GM19240 (cell line): ENCODE measurements at regions not wholly inside any gene's neighbourhood (a gene's known extent, or its start where the extent isn't known, plus 50 kb on each side); places are given as distances from the start of the nearest gene placed in this dataset.

ENCODE experiments used
- DNase-seq: peaks from one replicate; pipeline ENCODE4 v3.0.0; 2011; ENCODE audit warnings: low spot score; ENCODE audit not compliant: insufficient read length

DNA sequence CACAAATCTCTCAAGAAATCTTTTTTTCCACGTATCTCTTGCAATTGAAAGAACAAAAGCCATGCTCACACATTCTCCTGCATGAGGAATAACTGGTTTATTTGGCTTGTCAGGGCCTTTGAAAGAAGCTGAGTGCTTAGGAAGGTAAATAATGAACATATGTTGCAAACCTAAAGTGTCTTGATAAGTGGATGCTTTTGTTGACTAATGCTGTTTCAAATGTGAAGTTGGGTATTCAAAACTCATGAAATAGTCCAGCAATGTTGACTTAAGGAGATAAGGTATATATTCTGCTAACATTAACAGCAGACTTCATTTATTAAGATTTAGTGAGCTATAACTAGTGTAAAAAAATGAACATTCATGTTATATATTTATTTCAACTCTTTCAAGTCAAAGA is 1792.7 kb upstream of the MIR17HG start:
- DNase-seq, result no peak

DNA sequence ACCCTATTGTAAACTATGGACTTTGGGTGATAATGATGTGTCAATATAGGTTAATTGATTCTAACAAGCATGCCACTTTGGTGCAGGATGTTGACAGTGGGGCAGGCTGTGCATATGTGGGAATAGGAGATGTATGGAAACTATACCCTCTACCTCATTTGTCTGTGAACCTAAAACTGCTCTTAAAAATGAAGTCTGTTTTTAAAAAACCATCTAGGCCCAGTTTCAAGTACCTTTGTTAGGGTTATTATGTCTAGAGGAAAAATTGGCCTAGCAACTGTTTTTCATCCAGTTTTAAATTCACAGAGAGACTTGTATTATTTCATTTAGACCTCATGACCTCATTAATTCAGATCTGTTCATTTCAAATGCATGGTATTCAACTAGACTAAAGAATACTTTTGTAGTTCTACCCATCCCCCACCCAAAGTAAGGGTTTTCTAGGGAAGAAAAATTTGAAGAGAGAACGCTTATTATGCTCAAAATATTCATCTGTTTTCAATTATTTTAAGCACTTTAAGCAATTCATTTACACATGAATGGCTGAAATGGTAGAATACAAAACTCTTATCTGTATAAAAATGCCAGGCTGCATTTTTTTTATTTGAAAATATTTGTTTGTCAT is 1781.9 kb upstream of the MIR17HG start:
- DNase-seq, result no peak

DNA sequence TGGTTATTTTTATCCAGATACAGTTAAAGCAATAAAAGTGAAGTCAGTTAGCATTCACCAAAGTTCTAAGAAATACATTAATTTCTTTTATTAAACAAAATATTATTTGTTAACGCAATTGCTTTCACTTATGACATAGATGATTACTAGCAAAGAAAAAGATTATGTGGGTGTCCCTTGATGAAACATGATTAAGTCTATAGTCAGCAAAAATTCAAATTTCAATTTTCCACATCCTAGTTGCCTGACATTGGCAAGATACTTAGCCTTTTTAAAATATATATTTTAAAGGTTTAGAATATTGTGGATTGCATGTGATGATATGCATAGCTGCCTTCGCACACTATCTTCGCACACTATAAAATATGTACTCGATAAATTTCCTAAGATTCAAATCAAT is 1780.5 kb upstream of the MIR17HG start:
- DNase-seq, result no peak

DNA sequence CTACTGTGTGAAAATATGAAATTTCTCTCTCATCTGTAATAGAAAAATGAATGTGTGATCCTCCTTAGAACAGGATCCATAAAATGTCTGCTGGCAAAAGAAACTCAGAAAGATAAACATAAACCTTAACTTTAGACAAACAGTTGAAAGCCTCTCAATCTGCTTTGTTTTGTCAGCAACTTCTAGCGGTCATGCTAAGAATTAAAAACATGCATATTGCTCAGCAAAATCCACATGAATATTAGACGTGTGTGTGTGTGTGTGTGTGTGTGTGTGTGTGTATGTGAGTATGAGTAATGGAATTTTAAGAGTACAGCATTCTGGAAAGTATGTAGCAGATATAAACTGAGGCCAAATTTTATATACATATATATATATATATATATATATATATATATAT is 1779.2 kb upstream of the MIR17HG start:
- no peak for DNase-seq

DNA sequence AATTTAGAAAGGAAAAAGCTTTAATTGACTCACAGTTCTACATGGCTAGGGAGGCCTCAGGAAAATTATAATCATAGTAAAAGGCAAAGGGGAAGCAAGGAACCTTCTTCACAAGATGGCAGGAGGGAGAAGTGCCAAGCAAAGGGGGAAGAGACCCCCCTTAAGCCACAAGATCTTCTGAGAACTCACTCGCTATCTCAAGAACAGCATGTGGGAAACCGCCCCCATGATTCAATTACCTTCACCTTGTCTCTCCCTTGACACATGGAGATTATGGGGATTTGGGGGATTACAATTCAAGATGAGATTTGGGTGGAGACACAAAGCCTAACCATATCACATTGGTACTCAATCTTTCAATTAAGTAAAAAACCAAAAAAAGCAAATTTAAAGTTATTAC is 1778.7 kb upstream of the MIR17HG start:
- no peak for DNase-seq

DNA sequence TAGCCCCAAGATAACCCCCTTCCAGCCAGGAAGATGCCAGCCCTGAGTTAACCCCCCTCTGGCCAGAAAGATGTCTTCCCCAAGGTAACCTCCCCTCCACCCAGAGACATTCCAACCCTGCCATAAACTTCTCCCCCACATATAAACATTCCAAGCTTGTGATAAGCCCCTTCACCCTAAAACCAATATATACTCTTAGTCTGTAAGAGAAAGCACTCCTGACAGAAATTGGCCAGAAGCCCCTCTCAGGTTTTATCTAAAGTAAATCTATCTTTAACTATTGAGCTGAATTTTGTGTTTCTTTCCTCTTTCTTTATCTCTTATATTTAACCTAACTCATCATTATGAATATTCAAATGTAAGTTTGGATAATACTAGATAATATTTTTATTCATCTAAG is 1775.8 kb upstream of the MIR17HG start:
- no peak for DNase-seq

DNA sequence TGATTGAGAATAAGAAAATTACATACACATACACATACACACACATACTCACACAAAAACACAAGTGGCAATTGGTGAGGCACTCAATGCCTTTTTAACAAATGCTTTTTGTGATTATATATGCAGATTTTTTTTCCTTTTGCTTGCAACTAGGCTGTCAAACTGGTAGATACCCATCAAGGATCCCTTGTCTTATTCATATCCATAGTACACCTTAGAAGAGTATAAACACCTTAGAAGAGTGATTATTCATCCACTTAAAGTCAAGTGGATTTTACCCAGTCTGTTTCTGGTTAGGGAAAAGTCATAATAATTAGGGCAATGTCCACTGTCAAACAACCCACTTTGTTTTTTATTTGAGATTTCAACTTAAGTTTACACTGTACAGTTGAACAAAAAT is 1773.4 kb upstream of the MIR17HG start:
- DNase-seq, result no peak

DNA sequence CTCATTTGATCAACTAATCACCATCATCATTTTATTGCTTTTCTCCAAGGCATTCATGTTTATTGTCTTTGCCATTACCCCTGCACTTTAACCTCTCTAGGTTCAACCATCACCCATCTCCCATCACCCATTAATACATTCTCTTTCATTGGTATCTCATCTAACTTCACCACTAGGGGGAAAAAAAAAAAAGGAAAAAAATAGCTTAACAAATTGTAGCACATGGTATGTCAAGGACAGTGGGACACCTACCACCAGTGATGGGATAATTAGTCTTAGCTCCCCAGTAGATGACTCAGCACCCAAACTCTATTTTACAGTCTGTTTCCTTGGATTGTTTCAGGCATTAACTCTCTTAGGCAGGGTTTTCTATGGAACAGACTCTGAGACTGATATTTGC is 1770.2 kb upstream of the MIR17HG start:
- DNase-seq, result no peak

DNA sequence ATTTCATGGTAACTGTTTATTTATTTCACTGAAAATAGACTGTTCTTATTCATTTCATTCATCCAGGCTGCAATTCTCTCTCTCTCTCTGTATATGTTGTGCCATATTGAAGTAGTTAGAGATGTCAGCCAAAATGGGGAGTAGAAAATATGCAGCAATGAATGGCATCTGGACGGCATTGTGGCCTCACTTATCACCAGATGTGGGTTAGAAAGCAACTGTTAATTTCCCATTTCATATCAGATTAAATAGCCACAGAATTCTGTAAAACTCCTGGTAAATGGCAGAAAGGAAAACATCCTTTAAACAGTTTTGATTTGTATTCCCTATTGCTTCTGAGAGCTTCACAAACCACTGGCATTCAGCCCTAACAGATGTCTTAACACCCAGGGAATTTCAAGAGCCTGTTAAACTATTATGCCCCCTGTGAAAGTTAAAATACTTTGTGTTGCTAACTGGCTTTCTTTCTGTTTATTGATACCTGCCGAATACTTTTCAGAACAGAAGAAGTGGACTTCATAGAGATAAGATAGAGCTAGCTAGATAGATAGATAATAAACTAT is 1763.3 kb upstream of the MIR17HG start:
- DNase-seq, result no peak

DNA sequence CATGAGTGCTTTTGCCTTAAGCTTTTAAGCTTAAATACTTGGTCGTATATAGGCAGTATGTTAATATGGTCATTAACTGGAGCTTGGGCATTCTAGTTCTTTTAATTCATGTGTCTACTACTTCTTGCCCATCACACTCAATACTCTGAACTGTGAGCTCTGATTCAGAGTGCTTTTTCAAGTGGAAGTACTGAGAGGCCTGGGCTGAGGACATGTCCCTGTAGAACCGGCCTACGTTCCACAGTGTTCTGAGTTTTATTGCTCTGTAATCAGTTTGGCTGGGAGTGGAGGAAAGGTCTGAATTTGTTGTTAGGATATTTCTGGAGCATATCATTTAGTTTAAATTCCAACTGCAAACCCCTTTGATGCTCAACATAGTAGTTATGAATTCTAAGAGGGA is 1744.8 kb upstream of the MIR17HG start:
- DNase-seq, result no peak

DNA sequence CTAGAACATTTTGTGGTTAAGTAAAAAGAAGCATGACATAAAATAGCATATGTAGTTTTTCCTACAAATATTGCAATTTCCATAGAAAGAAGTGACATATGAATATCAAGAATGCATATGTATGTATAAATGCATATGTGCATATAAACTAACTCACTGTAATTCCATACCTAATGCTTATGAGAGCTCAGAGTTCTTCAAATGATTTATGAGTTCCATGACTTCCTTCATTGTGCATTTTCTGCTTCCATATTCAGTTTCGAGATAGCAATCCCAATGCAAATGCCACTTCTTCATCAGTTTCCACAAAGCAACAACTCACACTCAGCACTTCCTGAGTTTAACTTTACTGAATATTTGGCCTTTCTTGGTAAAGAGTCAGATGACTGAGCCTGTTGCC is 1744.3 kb upstream of the MIR17HG start:
- no peak for DNase-seq

DNA sequence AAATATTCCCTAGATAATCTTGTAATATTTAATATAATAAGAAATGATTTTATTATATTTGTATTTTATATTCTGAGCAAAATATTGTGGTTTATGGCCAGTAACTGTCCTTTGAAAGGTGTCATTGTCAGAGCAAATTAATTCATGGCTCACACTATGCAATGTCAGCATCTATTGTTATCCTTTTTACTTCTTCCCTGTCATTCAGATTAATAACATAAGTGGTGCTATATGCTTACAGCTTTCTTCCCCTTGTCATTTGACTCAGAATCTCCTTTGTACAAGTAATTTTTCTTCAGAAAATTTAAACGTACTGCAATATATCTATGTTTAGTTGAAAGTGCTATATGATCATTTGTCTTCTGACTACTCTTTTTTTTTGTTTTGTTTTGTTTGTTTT is 1738.2 kb upstream of the MIR17HG start:
- DNase-seq, result no peak

DNA sequence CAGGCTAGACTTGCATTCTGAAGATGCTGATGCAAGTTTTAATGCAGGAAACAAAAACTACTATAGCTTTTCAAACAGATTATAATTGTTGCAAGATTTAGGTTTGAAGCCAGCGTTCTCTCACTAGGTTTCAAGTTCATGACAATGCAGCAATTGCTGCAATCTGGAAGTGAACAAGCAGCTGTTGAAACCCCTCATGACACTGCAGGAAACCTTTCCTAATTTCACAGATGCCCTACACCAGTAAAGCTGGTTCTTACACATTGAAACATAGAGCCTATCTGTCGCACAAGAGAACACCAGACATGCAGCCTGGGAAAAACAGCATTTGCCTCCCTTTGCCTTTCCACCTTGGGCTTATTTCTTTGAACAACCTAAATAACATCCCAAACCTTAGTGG is 1737.2 kb upstream of the MIR17HG start:
- no peak for DNase-seq

DNA sequence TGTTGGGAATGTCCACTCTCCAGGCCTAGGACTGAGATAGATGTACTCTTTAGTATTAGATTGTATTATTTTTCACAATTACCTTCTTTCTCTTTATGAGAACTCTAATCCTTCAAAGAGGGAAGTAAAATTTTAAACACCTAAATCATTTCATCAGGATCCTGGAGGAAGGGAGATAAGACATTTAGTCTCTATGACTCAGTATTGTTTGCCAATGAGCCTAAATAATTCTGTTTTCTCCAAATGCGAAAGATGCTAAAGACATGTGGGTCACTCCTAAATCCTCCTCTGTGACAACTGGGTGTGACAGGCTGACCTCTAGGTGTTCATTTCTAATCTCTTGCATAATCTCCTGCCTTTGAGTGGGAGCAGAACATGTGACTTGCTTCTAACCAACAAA is 1736.6 kb upstream of the MIR17HG start:
- DNase-seq, result no peak

DNA sequence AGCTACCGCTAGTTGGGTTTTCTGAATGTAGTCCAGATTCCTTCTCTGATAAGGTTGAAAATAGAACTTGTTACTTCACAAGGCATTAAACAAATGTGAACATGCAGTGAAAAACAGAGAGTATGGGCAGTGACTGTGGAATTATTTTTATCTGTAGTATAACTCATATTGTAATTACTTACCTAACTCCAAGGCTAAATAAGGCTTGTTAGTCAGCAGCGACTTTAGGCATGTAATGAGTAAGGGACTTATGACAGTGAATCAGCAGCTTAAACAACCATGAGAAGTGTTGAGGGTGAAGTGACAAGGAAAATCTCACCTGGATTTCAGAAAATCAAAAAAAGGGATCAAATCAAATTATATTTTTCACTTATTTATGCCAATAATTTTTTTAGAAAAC is 1719.5 kb upstream of the MIR17HG start:
- no peak for DNase-seq

DNA sequence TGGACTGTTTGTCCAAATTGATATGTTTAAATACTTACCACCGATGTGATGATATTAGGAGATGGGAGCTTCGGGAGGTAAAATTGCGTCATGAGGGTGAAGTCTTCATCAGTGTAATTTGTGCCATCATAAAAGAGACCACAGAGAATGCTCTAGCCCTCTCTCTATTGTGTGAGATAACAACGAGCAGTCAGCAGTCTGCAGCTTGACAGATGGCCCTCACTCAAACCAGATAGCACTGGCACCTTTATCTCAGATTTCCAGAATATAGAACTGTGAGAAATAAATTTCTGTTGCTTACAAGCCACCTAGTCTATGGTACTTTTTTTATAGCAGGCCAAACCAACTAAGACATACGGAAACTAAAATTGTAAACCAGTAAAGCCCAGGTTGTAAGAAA is 1718.9 kb upstream of the MIR17HG start:
- DNase-seq, result no peak

DNA sequence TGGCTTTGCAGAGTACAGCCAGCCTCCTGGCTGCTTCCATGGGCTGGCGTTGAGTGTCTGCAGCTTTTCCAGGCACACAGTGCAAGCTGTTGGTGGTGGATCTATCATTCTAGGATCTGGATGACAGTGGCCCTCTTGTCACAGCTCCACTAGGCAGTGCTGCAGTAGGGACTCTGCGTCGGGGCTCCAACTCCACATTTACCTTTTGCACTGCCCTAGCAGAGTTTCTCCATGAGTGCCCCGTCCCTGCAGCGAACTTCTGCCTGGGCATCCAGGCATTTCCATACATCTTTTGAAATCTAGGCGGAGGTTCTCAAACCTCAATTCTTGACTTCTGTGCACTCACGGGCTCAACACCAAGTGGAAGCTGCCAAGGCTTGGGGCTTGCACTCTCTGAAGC is 1697.3 kb upstream of the MIR17HG start:
- DNase-seq, result no peak

DNA sequence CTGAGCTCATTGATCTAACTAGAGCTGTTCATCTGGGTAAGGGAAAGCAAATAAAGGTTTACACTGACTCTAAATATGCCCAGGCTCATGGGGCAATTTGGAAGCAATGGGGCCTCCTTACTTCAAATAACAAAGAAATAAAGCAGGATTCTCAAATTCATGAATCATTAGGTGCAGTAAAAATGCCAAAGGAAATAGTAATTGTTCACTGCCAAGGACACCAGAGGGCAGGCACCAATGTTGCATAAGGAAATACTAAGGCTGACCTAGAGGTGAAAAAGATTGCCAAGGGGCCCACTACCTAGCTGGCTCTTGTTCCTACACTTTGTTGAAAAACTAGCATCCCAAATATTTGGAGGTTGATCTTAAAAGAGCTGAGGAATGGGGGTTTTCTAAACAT is 1686.7 kb upstream of the MIR17HG start:
- DNase-seq, result no peak

DNA sequence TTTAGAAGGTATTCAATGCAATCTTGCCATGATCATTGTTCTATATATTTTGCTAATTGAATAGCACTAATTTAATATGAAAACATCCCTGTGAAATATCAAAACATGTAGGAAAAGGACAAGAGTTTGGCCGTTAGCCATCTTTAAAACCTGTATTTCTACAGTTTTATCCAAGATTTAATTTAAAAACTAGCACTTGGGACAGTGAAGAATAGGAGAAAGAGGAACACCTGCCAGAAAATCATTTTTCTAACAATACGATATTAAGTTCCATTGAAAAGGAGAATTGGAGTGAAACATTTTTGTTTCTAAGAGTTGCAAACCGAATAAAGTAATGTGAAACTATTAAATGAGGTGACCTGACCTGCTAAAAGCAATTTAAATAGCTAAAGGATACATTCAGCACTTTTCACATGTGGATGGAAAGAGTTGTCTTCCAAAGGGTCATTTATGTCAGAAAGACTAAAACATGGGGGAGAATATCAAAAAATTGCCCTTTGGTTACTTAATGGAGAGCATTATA is 1673.6 kb upstream of the MIR17HG start:
- DNase-seq, result no peak

DNA sequence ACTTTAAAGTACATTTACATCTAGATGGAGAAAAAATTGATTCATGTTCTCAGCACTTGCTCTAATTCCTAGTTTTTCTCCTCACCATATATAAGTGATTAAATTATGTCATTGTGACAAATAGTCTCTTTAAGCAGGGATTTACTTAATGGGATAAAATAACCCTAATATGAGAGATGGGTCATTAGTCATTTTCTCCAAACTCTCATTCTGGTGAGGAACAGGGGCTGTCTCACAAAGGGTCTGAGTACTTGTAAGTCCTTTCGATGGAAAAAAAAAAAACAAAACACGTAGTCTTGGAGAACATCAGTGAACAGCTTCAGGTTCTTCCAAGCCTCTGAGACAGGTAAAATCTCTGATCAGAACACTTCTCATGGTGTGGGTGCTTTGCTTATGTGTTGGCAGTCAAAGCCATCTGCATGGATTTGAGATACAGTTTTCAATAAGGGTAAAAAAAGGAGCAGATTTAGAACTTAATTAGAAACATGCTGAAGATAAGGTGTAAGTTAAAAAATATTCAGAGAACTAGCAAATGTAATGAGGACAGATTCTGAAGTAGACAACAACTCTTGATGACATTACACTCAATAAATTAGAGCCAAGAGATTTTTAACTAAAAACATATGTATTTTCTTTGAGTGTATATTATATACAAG is 1668.9 kb upstream of the MIR17HG start:
- DNase-seq, result no peak

DNA sequence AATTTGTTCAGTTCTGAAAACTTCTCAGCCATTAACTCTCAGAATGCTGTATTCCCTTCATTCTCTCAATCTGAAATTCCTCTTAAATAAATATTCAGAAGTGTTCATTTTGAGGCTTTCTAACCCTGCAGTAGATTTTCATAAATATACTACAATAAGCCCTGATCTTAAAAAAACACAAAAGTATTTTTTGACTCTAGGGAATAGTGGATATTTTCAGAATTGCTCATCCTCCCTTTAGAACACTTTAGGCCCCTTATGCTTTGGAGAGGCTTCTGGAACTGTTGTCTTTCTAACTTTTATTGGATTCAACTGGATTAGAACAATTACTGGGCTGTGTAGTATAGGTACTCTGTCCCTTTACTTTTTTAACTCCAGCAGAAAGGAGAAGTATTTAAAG is 1662.6 kb upstream of the MIR17HG start:
- DNase-seq, result no peak

DNA sequence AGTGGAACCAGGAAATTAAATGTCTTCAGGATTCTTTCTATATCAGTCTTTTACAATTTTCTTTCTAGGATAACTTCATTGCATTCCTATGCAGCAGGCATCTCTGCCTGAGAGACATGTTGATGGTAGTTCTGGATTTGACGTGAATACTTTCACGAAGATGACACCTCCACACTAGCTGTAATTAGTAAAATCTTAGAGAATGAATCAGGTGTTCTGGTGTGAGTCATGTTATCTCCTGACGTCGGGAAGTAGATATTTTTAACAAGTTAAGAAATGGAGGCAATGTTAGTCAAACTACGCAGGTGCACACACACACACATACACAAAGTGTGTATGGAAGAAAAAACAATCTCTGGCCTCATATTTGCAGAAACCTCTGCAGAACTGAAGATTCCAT is 1661.3 kb upstream of the MIR17HG start:
- no peak for DNase-seq

DNA sequence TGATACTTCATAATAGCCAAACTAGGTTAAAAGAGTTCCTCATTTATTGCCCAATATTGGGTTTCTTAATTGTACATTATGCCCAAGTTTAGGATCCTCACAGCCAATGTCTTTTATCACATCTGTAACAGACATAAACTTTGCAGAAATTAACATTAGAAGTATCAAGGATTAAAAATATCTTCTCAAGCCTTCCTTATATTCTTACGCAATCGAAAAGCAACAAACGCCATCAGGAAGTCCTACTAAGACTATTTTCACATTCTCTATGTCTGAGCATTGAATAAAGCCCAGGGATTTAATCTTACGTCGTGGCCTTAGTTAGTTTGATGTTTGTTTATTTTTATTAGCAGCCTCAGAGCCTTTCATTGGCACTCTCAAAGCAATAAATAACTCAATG is 1660.4 kb upstream of the MIR17HG start:
- DNase-seq, result no peak
